HCT116 (cell line): ENCODE measurements at regions not wholly inside any gene's neighbourhood (a gene's known extent, or its start where the extent isn't known, plus 50 kb on each side); places are given as distances from the start of the nearest gene placed in this dataset.

ENCODE experiments used
- ATAC-seq: fragments of 200-7000 bp; cut with Tn5 transposase; 2 replicates; pipeline ENCODE4 v1.9.1; 2020; ENCODE audit warnings: mild to moderate bottlenecking, moderate library complexity
- BruUV-seq: library from RNA; stranded (reverse); fragments of 400-500 nt; replicated peaks from 2 replicates; lab custom pipeline; 2021; lab: Mats Ljungman, UMichigan
- CTCF ChIA-PET: fragments of 300-600 bp; sonication (Branson Sonifier 250); formaldehyde crosslinking; loops from one replicate; lab custom pipeline; 2021; ENCODE audit warnings: antibody characterized with exemption; lab: Charles Lee
- POLR2A ChIA-PET: fragments of 300-600, 350-600 bp; sonication (Branson Sonifier 250); formaldehyde crosslinking; loops from one replicate; lab custom pipeline; 2021; ENCODE audit warnings: antibody characterized with exemption; lab: Charles Lee
- RAD21 ChIA-PET, 2 experiments: fragments of 300-600 bp; sonication (Branson Sonifier 250); formaldehyde crosslinking; loops; one replicate each; lab custom pipeline; 2023; ENCODE audit warnings: low total read pairs in 2 of 2; ENCODE audit not compliant: uncharacterized antibody in 2 of 2, unreplicated experiment in 2 of 2, low non-redundant PET in 1 of 2; lab: Charles Lee
- DNase-seq: peaks from one replicate; pipeline ENCODE4 v3.0.0-alpha.2; 2010; ENCODE audit warnings: low read depth, low spot score
- H2AFZ ChIP-seq: fragments of 200-600 bp; shearing (Covaris generic), sonication (generic); 2 replicates; pipeline ENCODE4 v1.6.1; 2017; ENCODE audit warnings: low read depth, mixed run types, mixed read lengths, antibody characterized with exemption, low read length; ENCODE audit not compliant: poor library complexity, severe bottlenecking
- H3K27ac ChIP-seq: 2 replicates; pipeline ENCODE4 v1.5.1; 2012; ENCODE audit warnings: low read depth, low read length
- H3K27me3 ChIP-seq: fragments of 200-600 bp; sonication (generic); 2 replicates; pipeline ENCODE4 v1.6.1; 2016; ENCODE audit warnings: mixed run types, low read length, mixed read lengths; ENCODE audit not compliant: insufficient read depth
- H3K36me3 ChIP-seq, 2 experiments: fragments of 200-500 bp in 1 of 2; fragments of 200-600 bp in 1 of 2; sonication (Bioruptor generic) in 1 of 2; sonication (generic) in 1 of 2; 2 replicates each; pipeline versions ENCODE4 v1.5.1 to v1.6.1; 2014 to 2016; ENCODE audit warnings: low read length in 2 of 2, inconsistent platforms in 1 of 2, mixed read lengths in 1 of 2, mixed run types in 1 of 2; ENCODE audit not compliant: insufficient read depth in 2 of 2, control insufficient read depth in 1 of 2
- H3K4me1 ChIP-seq, 2 experiments: fragments of 200-600 bp in 1 of 2; sonication (generic) in 1 of 2; 2 replicates each; pipeline versions ENCODE4 v1.5.1 to v1.6.1; 2012 to 2017; ENCODE audit warnings: low read length in 2 of 2, inconsistent platforms in 1 of 2, mild to moderate bottlenecking in 1 of 2, mixed read lengths in 1 of 2, mixed run types in 1 of 2, moderate library complexity in 1 of 2; ENCODE audit not compliant: insufficient read depth in 2 of 2, control insufficient read depth in 1 of 2
- H3K4me2 ChIP-seq: fragments of 200-600 bp; sonication (generic); 2 replicates; pipeline ENCODE4 v1.6.1; 2017; ENCODE audit warnings: mixed run types, low read length, mixed read lengths
- H3K4me3 ChIP-seq, 2 experiments: fragments of 200-600 bp in 1 of 2; sonication (generic) in 1 of 2; replicated peaks in 1 of 2; 2 replicates each; pipeline ENCODE4 v1.5.1; 2011 to 2016; ENCODE audit warnings: low read length in 2 of 2, control low read depth in 1 of 2, low read depth in 1 of 2, mild to moderate bottlenecking in 1 of 2, mixed read lengths in 1 of 2, mixed run types in 1 of 2
- H3K79me2 ChIP-seq: fragments of 200-600 bp; sonication (generic); 2 replicates; pipeline ENCODE4 v1.6.1; 2017; ENCODE audit warnings: mild to moderate bottlenecking, mixed run types, low read length, moderate library complexity, mixed read lengths; ENCODE audit not compliant: insufficient read depth
- H3K9ac ChIP-seq: fragments of 200-600 bp; sonication (generic); 2 replicates; pipeline ENCODE4 v1.6.1; 2016; ENCODE audit warnings: low read length, mixed read lengths
- H3K9me2 ChIP-seq: fragments of 200-600 bp; sonication (generic), shearing (Covaris generic); 2 replicates; pipeline ENCODE4 v1.6.1; 2017; ENCODE audit warnings: mixed run types, mild to moderate bottlenecking, moderate library complexity; ENCODE audit not compliant: insufficient read depth
- H3K9me3 ChIP-seq, 2 experiments: fragments of 200-500 bp in 1 of 2; fragments of 200-600 bp in 1 of 2; sonication (Bioruptor generic) in 1 of 2; sonication (generic) in 1 of 2; 2 replicates each; pipeline ENCODE4 v1.6.1; 2014 to 2017; ENCODE audit warnings: low read length in 2 of 2, mixed read lengths in 2 of 2, inconsistent platforms in 1 of 2, low read depth in 1 of 2, mild to moderate bottlenecking in 1 of 2, mixed run types in 1 of 2, moderate library complexity in 1 of 2; ENCODE audit not compliant: control insufficient read depth in 1 of 2, insufficient read depth in 1 of 2
- H4K20me1 ChIP-seq: fragments of 200-600 bp; sonication (generic), shearing (Covaris generic); 2 replicates; pipeline ENCODE4 v1.6.1; 2017; ENCODE audit warnings: mixed run types, mild to moderate bottlenecking, moderate library complexity; ENCODE audit not compliant: insufficient read depth
- ATF3 ChIP-seq: IDR thresholded peaks from 2 replicates; pipeline ENCODE4 v1.6.1; 2012
- CBX3 ChIP-seq: IDR thresholded peaks from 2 replicates; pipeline ENCODE4 v1.6.1; 2012; ENCODE audit warnings: low read depth
- CEBPB ChIP-seq: IDR thresholded peaks from 2 replicates; pipeline ENCODE4 v1.6.1; 2012; ENCODE audit warnings: low read depth
- EGR1 ChIP-seq: IDR thresholded peaks from 2 replicates; pipeline ENCODE4 v1.6.1; 2012; ENCODE audit warnings: low read depth
- EZH2 ChIP-seq: fragments of 200-600 bp; sonication (generic); IDR thresholded peaks from 2 replicates; pipeline ENCODE4 v1.6.1; 2017; ENCODE audit warnings: antibody characterized with exemption, mixed run types
- EZH2phosphoT487 ChIP-seq: fragments of 200-600 bp; IDR thresholded peaks from 2 replicates; pipeline ENCODE4 v1.6.1; 2018; ENCODE audit warnings: antibody characterized with exemption, borderline replicate concordance
- FOSL1 ChIP-seq: IDR thresholded peaks from 2 replicates; pipeline ENCODE4 v1.6.1; 2012; ENCODE audit warnings: low read depth
- POLR2A ChIP-seq: IDR thresholded peaks from 2 replicates; pipeline ENCODE4 v1.7.0; 2011; ENCODE audit warnings: borderline replicate concordance; ENCODE audit not compliant: insufficient read depth, insufficient read length; ENCODE audit errors: extremely low read depth
- POLR2AphosphoS5 ChIP-seq: IDR thresholded peaks from 2 replicates; pipeline ENCODE4 v1.6.1; 2011; ENCODE audit warnings: mild to moderate bottlenecking, low read depth, low read length, moderate library complexity
- RAD21 ChIP-seq: IDR thresholded peaks from 2 replicates; pipeline ENCODE4 v1.6.1; 2012; ENCODE audit warnings: low read depth, mild to moderate bottlenecking
- SIN3A ChIP-seq: IDR thresholded peaks from 2 replicates; pipeline ENCODE4 v1.6.1; 2012; ENCODE audit warnings: low read depth
- SRF ChIP-seq: IDR thresholded peaks from 2 replicates; pipeline ENCODE4 v1.6.1; 2012; ENCODE audit warnings: low read depth
- TCF7L2 ChIP-seq: IDR thresholded peaks from 2 replicates; pipeline ENCODE4 v1.7.0; 2011; ENCODE audit warnings: borderline replicate concordance, inconsistent platforms; ENCODE audit not compliant: insufficient read depth, insufficient read length; ENCODE audit errors: extremely low read depth
- YY1 ChIP-seq: IDR thresholded peaks from 2 replicates; pipeline ENCODE4 v1.6.1; 2011; ENCODE audit warnings: low read length, low read depth, moderate library complexity, mild to moderate bottlenecking; ENCODE audit not compliant: insufficient replicate concordance; ENCODE audit errors: extremely low read depth
- ZBTB33 ChIP-seq: IDR thresholded peaks from 2 replicates; pipeline ENCODE4 v1.6.1; 2011; ENCODE audit warnings: mild to moderate bottlenecking, low read length, moderate library complexity; ENCODE audit not compliant: insufficient replicate concordance; ENCODE audit errors: extremely low read depth
- ZFX ChIP-seq: fragments of 450-650 bp; IDR thresholded peaks from 2 replicates; pipeline ENCODE4 v1.6.1; 2017
- ZNF274 ChIP-seq: fragments of 200-500 bp; sonication (Bioruptor generic); IDR thresholded peaks from 2 replicates; pipeline ENCODE4 v1.6.1; 2014; ENCODE audit warnings: mild to moderate bottlenecking, low read depth, low read length, inconsistent platforms
- intact Hi-C: fragments of 100-400 bp; cut with micrococcal nuclease; formaldehyde crosslinking; loops from 2 replicates; pipeline ENCODE4 v1.10.0; 2022
- TF ChIP-seq, protein P1 (sequence below): IDR thresholded peaks from 2 replicates; pipeline ENCODE4 v1.6.1; 2012; ENCODE audit warnings: low read depth
- TF ChIP-seq, protein P2 (sequence below), 3 experiments: fragments of 200-600 bp in 1 of 3; sonication (generic) in 1 of 3; IDR thresholded peaks in 2 of 3; conservative IDR thresholded peaks in 1 of 3; 2 replicates each; pipeline ENCODE4 v1.5.1; 2012 to 2017; ENCODE audit warnings: low read depth in 2 of 3, low read length in 2 of 3, antibody characterized with exemption in 1 of 3, borderline replicate concordance in 1 of 3, control low read depth in 1 of 3, mild to moderate bottlenecking in 1 of 3, mixed read lengths in 1 of 3, mixed run types in 1 of 3, moderate library complexity in 1 of 3; ENCODE audit not compliant: insufficient read depth in 1 of 3

- Histone ChIP-seq H3K9me2 (no peaks in the 10 kb centered on the region), H2AFZ (no peak overlapping the region), H3K27me3 (no peaks in the 10 kb centered on the region), H3K36me3 (no peaks in the 10 kb centered on the region), H3K79me2 (no peaks in the 10 kb centered on the region), H3K9ac (no peak overlapping the region), H3K4me1 (no peaks in the 10 kb centered on the region), H3K9me3 (no peaks in the 10 kb centered on the region), H4K20me1 (no peaks in the 10 kb centered on the region), H3K27ac (no peak overlapping the region), H3K4me2 (no peak overlapping the region), H3K4me3 (no peak overlapping the region)
- ChIA-PET CTCF (no interaction called here), RAD21 (no interaction called here), POLR2A (no interaction called here)
- no peak for TF ChIP-seq POLR2AphosphoS5
- no peak for TF ChIP-seq SIN3A
- no peak for TF ChIP-seq ZFX
- TF ChIP-seq ATF3, result no peak
- no peak for TF ChIP-seq FOSL1
- no peak for TF ChIP-seq ZNF274
- TF ChIP-seq RAD21, result no peak
- no peak for TF ChIP-seq EGR1
- no peak for TF ChIP-seq SRF
- TF ChIP-seq POLR2A, result no peak
- no peak for TF ChIP-seq YY1
- TF ChIP-seq EZH2phosphoT487, result no peak
- no peak for TF ChIP-seq CEBPB
- TF ChIP-seq, protein P1, sequence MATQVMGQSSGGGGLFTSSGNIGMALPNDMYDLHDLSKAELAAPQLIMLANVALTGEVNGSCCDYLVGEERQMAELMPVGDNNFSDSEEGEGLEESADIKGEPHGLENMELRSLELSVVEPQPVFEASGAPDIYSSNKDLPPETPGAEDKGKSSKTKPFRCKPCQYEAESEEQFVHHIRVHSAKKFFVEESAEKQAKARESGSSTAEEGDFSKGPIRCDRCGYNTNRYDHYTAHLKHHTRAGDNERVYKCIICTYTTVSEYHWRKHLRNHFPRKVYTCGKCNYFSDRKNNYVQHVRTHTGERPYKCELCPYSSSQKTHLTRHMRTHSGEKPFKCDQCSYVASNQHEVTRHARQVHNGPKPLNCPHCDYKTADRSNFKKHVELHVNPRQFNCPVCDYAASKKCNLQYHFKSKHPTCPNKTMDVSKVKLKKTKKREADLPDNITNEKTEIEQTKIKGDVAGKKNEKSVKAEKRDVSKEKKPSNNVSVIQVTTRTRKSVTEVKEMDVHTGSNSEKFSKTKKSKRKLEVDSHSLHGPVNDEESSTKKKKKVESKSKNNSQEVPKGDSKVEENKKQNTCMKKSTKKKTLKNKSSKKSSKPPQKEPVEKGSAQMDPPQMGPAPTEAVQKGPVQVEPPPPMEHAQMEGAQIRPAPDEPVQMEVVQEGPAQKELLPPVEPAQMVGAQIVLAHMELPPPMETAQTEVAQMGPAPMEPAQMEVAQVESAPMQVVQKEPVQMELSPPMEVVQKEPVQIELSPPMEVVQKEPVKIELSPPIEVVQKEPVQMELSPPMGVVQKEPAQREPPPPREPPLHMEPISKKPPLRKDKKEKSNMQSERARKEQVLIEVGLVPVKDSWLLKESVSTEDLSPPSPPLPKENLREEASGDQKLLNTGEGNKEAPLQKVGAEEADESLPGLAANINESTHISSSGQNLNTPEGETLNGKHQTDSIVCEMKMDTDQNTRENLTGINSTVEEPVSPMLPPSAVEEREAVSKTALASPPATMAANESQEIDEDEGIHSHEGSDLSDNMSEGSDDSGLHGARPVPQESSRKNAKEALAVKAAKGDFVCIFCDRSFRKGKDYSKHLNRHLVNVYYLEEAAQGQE, result no peak
- TF ChIP-seq TCF7L2, result no peak
- TF ChIP-seq, protein P2, sequence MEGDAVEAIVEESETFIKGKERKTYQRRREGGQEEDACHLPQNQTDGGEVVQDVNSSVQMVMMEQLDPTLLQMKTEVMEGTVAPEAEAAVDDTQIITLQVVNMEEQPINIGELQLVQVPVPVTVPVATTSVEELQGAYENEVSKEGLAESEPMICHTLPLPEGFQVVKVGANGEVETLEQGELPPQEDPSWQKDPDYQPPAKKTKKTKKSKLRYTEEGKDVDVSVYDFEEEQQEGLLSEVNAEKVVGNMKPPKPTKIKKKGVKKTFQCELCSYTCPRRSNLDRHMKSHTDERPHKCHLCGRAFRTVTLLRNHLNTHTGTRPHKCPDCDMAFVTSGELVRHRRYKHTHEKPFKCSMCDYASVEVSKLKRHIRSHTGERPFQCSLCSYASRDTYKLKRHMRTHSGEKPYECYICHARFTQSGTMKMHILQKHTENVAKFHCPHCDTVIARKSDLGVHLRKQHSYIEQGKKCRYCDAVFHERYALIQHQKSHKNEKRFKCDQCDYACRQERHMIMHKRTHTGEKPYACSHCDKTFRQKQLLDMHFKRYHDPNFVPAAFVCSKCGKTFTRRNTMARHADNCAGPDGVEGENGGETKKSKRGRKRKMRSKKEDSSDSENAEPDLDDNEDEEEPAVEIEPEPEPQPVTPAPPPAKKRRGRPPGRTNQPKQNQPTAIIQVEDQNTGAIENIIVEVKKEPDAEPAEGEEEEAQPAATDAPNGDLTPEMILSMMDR (IDR thresholded peaks at IDR 0.05 in 2 of 3, conservative IDR thresholded peaks at IDR 0.05 in 1 of 3; ENCODE audit: borderline replicate concordance in 1 of 3, insufficient read depth in 1 of 3, low read depth in 2 of 3, low read length in 2 of 3), result no peak
- no peak for TF ChIP-seq EZH2
- no peak for TF ChIP-seq CBX3
- TF ChIP-seq ZBTB33, result no peak
- no peak for ATAC-seq
- DNase-seq, result no peak
- no TSS peak for BruUV-seq
- intact Hi-C loops, result no loop called here
Measured at GRCh38 chr5:117195076-117195475, 620.5 kb upstream of the SEMA6A start.
